DMS53 treated with DMSO at 0.1 percent for 48 hours (cell line): ENCODE measurements at regions not wholly inside any gene's neighbourhood (a gene's known extent, or its start where the extent isn't known, plus 50 kb on each side); places are given as distances from the start of the nearest gene placed in this dataset.
"Not testable (repeated sequence)": the region's sequence is repeated elsewhere in the genome, so short reads cannot be mapped to it uniquely, and the experiment has no call there.

Experiments used
- DNase-seq: peaks from one replicate; lab custom pipeline; 2025; ENCODE audit not compliant: unreplicated experiment; lab: John Stamatoyannopoulos, UW

DNA sequence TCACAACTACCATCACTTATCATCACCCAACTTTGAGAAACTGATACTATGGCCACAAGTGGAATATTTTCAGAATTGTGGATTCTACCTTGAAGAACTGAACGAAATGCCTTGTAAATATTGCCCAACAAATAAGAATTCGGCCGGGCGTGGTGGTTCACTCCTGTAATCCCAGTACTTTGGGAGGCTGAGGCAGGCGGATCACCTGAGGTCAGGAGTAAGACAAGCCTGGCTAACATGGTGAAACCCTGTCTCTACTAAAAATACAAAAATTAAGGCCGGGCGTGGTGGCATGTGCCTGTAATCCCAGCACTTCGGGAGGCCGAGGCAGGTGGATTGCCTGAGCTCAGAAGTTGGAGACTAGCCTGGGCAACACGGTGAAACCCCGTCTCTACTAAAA lies 862.7 kb downstream of the ZPLD1 start:
- not testable (repeated sequence) for DNase-seq

- no peak for DNase-seq
These were observed 871.3 kb downstream of the ZPLD1 start for GRCh38 chr3:103306104-103306503.

DNA sequence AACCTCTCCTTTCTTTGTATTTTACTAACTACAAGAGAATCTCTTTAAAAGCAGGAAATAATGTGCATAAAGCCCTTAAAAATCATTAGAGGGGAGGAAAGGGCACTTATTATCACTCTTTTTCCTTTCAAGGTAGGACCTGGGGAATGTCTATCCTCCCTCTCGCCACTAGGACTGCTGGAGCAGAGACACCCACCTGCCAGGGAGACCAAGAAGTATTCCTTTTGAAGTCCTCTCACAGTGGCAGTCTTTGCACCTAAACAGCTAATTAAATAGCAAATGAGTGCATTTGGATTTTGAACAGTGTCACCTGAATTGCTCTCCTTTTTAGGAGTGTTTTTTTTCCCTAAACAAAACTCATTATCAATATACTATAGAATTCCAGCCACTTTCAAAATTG lies 874.1 kb downstream of the ZPLD1 start:
- no peak for DNase-seq

GRCh38 chr3:103319912-103320311 lies 885.1 kb downstream of the ZPLD1 start:
- no peak for DNase-seq

DNA sequence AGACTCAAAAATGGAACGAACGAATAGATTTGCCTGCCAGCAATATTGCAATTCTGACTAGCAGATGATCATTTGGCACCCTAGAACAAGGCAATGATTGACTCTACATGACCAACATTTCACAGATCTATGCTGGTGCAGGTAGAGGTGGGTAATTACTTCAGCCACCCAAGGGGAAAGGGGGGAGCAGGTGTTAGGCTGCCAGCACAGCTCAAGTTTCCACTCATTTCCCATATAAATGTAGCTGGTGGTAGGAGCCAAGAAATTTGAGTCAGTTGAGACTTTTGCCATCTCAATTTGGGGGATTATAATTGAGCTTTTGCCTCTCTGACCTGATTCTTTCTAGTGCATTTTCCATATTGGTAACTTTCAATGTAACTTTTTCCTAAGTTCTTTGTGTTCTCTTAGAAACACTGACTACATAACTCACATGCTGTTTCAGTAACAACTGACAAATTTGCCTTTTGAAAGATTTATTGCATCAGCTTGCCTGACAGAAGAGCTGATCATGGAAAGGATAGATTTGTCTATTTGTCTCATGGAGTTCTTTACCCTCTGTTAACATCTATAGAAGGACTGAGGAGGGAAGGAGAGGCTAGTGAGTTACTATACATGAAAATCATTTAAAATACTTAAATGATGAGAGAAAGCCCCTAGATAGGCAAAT lies 902.5 kb downstream of the ZPLD1 start:
- no peak for DNase-seq

- DNase-seq: no peak
These were observed 906.3 kb downstream of the ZPLD1 start for GRCh38 chr3:103341078-103341606.

- no peak for DNase-seq
These were observed 907.5 kb downstream of the ZPLD1 start for GRCh38 chr3:103342205-103342731.

DNA sequence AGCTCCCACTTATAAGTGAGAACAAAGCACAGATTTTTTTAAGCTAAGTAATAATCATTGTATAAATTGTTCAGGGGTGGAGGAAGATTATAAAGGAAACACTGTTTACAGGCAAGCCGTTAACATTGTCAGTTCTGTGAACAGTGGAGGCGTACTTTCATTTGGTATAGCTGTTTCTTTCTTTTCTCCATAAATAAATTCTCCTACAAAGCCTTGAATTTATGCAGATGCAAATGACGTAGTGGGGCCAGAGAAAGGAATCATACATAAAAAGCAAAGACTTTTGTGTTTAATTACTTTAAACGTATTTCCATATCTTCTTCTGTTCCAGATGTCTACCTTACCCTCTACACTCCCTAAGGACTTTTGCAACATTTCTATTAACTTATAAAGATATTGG lies 914.9 kb downstream of the ZPLD1 start:
- DNase-seq: no peak

GRCh38 chr3:103365467-103365866 lies 930.7 kb downstream of the ZPLD1 start:
- DNase-seq: no peak

DNA sequence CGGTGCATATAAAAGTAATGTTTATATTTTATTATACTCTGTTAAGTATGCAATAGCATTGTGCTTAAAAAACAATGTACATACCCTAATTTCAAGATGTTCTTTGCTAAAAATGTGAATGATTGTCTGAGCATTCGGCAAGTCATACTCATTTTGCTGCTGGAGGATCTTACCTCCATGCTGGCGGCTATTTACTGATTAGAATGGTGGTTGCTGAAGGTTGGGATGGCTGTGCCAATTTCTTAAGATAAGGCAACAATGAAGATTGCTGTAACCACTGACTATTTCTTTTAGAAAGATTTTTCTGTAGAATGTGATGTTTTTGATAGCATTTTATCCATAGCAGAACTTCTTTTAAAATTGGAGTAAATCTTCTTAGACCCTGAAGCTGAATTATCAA lies 932.7 kb downstream of the ZPLD1 start:
- no peak for DNase-seq

- no peak for DNase-seq
These were observed 936.6 kb downstream of the ZPLD1 start for GRCh38 chr3:103371411-103371810.

DNA sequence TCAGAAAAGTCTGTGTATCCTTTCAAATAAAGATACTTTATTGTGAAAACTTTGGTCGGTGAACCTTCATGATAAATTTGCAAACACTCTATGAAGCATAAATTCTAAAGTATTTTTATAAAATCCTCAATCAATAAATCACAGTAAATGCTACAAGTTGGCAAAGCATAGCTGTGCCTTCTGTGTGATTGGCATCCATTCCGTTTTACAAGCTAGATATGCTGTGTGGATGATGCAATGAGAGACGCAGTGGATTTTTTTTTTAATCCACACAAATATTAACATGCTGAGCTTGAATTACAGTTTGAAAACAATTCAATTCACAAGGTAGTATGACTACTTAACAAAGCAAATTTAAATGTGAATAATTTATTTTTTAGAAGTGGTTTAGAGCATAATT lies 937.2 kb downstream of the ZPLD1 start:
- DNase-seq: no peak

GRCh38 chr3:103380391-103380790 lies 945.6 kb downstream of the ZPLD1 start:
- no peak for DNase-seq

DNA sequence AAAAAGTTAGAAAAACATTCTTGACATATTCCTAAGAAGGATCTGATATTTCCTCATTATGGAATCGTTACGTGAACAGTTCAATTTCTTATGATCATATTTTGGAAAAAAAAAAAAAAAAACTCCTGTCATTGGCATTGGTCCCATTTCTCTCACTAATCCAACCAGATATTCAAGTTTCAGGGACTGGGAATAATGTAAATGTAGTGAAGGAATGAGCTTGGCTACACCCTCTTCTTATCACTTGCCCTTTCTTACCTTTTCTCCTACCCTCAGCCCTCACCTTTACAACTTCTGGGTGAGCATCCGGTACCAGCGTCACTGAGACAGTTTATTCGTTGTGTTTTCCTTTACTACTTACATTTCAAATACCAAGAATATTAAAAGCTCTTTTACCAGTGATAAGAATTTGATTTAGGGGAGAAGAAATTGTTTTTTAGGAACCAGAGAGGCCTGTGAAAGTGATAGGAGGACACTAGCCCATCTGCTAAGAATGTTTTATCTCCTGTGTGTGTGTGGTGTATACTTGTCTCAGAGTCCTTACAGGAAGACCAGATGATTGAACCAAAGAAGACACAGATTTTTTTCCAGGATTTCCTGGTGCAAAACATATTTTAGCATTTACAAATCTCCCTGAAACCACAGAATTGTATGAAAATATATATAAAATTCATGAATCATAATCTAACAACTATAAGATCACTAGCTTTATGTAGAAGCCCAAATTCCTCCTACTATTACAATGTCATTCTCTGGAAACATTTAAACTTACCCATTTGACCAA lies 946.7 kb downstream of the ZPLD1 start:
- DNase-seq: no peak

GRCh38 chr3:103385961-103386656 lies 951.3 kb downstream of the ZPLD1 start:
- DNase-seq: no peak

DNA sequence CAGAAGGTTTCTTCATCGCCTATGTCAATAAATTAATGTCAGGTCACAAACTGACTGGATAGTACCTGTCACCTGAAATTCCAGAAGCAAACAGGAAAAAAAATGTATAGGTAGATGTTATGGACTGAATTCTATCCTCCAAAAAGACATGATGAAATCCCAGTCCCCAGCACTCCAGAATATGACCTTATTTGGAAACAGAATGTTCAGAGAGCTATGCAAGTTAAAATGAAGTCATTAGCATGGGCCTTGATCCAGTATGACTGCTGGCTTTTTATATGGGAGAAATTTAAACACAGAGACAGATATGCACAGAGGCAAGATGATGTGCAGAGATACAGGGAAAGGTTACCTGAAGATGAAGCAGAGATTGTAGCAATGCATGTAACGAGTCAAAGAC lies 953.4 kb downstream of the ZPLD1 start:
- no peak for DNase-seq

DNA sequence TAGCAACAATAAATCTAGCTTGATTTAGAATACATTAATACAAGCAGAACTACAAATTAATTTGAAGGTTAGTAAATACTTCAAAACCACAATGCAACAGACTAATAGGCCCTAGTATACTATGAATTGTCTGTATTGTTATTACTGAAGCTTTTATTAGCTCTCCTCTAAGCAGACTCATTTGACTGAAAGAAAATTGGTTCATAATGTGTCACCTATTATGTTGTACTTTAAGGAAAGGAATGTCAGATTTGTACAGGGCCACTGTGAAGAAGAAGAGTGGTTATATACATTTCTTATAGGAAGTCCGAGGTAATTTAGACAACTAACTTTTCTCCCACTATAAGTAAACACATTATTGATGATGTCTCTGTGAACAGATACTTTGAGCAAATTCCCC lies 954.5 kb downstream of the ZPLD1 start:
- DNase-seq: no peak

DNA sequence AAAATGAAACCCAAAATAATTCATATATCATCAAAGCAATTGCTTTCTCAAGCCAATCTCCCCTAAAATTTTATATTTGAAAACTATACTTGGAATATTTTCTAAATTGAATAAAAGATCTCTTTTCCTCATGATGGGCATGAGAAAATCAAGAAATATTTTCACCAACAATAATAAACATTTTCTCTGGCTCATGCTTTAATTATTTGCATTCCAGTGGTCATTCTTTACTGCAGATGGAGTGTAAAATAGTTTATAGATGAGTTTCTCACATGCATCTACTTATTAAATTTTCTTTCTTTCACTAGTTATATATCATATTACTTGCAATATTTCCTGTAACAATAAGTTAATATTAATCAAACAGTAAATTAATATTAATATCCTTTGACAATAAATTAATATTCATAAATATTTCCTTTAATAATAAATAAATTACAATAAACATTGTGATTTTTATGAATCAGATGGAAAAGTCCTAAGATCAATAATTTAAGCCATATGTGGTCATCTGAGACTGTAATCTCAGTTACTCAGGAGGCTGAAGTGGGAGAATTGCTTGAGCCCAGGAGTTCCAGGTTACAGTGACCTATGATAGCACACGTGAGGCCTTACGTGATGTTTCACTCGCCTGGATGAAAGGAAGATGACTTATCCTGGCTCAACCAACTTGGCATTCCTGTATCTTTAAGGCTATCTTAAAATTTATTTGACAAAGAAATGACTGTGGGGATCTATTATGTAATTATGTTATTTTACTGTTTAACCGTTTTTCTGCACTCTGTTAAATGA lies 958.8 kb downstream of the ZPLD1 start:
- no peak for DNase-seq

GRCh38 chr3:103403191-103403590 lies 968.4 kb downstream of the ZPLD1 start:
- no peak for DNase-seq

- DNase-seq: no peak
These were observed 971.6 kb downstream of the ZPLD1 start for GRCh38 chr3:103406320-103406850.

DNA sequence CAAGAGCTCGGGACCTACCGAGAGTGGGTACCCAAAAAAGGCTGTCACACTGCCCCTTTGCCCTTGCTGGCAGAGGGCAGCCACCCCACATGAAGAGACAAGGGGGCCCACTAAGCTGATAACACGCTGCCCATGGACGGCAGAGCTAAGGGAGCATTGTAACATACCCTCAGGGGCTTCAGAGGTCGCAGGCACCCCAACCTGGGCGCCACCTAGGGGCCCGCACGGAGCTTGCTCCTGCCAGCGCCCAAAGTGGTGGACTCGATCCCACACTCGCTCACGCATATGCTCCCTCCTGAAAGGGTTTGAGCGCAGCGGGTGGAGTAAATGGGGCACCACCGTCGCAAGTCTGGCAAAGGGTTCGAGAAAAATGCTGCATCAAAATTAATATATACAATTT lies 975.4 kb downstream of the ZPLD1 start:
- DNase-seq: no peak
